Activated CD4-positive, alpha-beta memory T cell treated with anti-CD3 and anti-CD28 coated beads, Interleukin-2, amount 10 ng/mL, durations not matched to agents 7 days and 5 days (primary cell): ENCODE measurements at regions not wholly inside any gene's neighbourhood (a gene's known extent, or its start where the extent isn't known, plus 50 kb on each side); places are given as distances from the start of the nearest gene placed in this dataset.

Experiments used
- CTCF ChIA-PET: fragments of 350-600 bp; sonication (Branson Sonifier 250); formaldehyde crosslinking; loops from one replicate; lab custom pipeline; 2021; ENCODE audit warnings: antibody characterized with exemption, inconsistent platforms; lab: Charles Lee
- POLR2A ChIA-PET: fragments of 350-600 bp; sonication (Branson Sonifier 250); formaldehyde crosslinking; loops from one replicate; lab custom pipeline; 2021; ENCODE audit warnings: antibody characterized with exemption; lab: Charles Lee
- DNase-seq: peaks from one replicate; pipeline ENCODE4 v3.0.0-alpha.2; 2020
- H3K27ac Mint-ChIP-seq: one replicate; pipeline ENCODE4 v1.8.0; 2021; ENCODE audit warnings: mild to moderate bottlenecking, mixed read lengths
- H3K27me3 Mint-ChIP-seq: one replicate; pipeline ENCODE4 v1.8.0; 2021; ENCODE audit warnings: mixed read lengths
- H3K36me3 Mint-ChIP-seq: one replicate; pipeline ENCODE4 v1.8.0; 2021; ENCODE audit warnings: low read depth, mixed read lengths
- H3K4me1 Mint-ChIP-seq: one replicate; pipeline ENCODE4 v1.8.0; 2021; ENCODE audit warnings: mixed read lengths
- H3K4me3 Mint-ChIP-seq: one replicate; pipeline ENCODE4 v1.8.0; 2021; ENCODE audit warnings: mild to moderate bottlenecking, mixed read lengths
- H3K9me3 Mint-ChIP-seq: one replicate; pipeline ENCODE4 v1.8.0; 2021; ENCODE audit warnings: mixed read lengths

GRCh38 chr2:220562375-220563140, 935.1 kb downstream of the SLC4A3 start:
- POLR2A ChIA-PET = no interaction called here
- CTCF ChIA-PET = no interaction called here
- no peak for DNase-seq
- Mint-ChIP-seq H3K27me3 (no peaks in the 10 kb centered on the region), H3K4me1 (no peaks in the 10 kb centered on the region), H3K36me3 (no peaks in the 10 kb centered on the region), H3K9me3 (no peaks in the 10 kb centered on the region), H3K27ac (no peak overlapping the region), H3K4me3 (no peak overlapping the region)

GRCh38 chr2:220568296-220568695, 940.9 kb downstream of the SLC4A3 start:
- no peaks in the 10 kb centered on the region for H3K36me3 Mint-ChIP-seq
- H3K9me3 Mint-ChIP-seq = no peaks in the 10 kb centered on the region
- no peaks in the 10 kb centered on the region for H3K4me1 Mint-ChIP-seq
- ChIA-PET POLR2A (no interaction called here), CTCF (no interaction called here)
- H3K27me3 Mint-ChIP-seq = no peaks in the 10 kb centered on the region
- no peak for DNase-seq
- no peak overlapping the region for H3K4me3 Mint-ChIP-seq
- no peak overlapping the region for H3K27ac Mint-ChIP-seq

GRCh38 chr2:220569112-220569897, 941.9 kb downstream of the SLC4A3 start:
- Mint-ChIP-seq H3K36me3 (no peaks in the 10 kb centered on the region), H3K27ac (no peak overlapping the region), H3K9me3 (no peaks in the 10 kb centered on the region), H3K27me3 (no peaks in the 10 kb centered on the region), H3K4me1 (no peaks in the 10 kb centered on the region), H3K4me3 (no peak overlapping the region)
- ChIA-PET POLR2A (no interaction called here), CTCF (no interaction called here)
- no peak for DNase-seq

GRCh38 chr2:220572385-220572784, 945.0 kb downstream of the SLC4A3 start:
- DNase-seq = no peak
- Mint-ChIP-seq H3K27ac (no peak overlapping the region), H3K9me3 (no peaks in the 10 kb centered on the region), H3K4me1 (no peaks in the 10 kb centered on the region), H3K4me3 (no peak overlapping the region), H3K36me3 (no peaks in the 10 kb centered on the region), H3K27me3 (no peaks in the 10 kb centered on the region)
- CTCF ChIA-PET = no interaction called here
- POLR2A ChIA-PET = no interaction called here

DNA sequence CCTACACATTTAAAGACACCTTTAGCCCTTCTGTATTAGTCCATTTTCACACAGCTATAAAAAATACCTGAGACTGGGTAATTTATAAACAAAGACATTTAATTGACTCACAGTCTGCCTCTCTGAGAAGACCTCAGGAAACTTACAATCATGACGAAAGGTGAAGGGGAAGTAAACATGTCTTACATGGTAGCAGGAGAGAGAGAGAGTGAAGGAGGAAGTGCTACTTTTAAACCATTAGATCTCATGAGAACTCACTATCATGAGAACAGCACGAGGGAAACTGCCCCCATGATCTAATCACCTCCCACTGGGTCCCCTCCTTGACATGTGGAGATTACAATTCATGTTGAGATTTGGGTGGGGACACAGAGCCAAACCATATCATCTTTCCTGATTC, 946.6 kb downstream of the SLC4A3 start:
- no peak overlapping the region for H3K4me3 Mint-ChIP-seq
- H3K36me3 Mint-ChIP-seq = no peaks in the 10 kb centered on the region
- no peak overlapping the region for H3K27ac Mint-ChIP-seq
- no peaks in the 10 kb centered on the region for H3K4me1 Mint-ChIP-seq
- DNase-seq = no peak
- no peaks in the 10 kb centered on the region for H3K9me3 Mint-ChIP-seq
- no peaks in the 10 kb centered on the region for H3K27me3 Mint-ChIP-seq
- CTCF ChIA-PET = no interaction called here
- POLR2A ChIA-PET = no interaction called here

GRCh38 chr2:220575963-220576362, 948.5 kb downstream of the SLC4A3 start:
- DNase-seq = no peak
- H3K36me3 Mint-ChIP-seq = no peaks in the 10 kb centered on the region
- CTCF ChIA-PET = no interaction called here

GRCh38 chr2:220579452-220579851, 952.0 kb downstream of the SLC4A3 start:
- Mint-ChIP-seq H3K27me3 (no peaks in the 10 kb centered on the region), H3K4me1 (no peaks in the 10 kb centered on the region), H3K27ac (no peak overlapping the region), H3K9me3 (no peaks in the 10 kb centered on the region), H3K36me3 (no peaks in the 10 kb centered on the region), H3K4me3 (no peak overlapping the region)
- DNase-seq = no peak
- CTCF ChIA-PET = no interaction called here
- POLR2A ChIA-PET = no interaction called here

More at GRCh38 chr2:220575963-220576362, 948.5 kb downstream of the SLC4A3 start:
- no peak overlapping the region for H3K27ac Mint-ChIP-seq
- no peaks in the 10 kb centered on the region for H3K4me1 Mint-ChIP-seq
- H3K9me3 Mint-ChIP-seq = no peaks in the 10 kb centered on the region
- H3K4me3 Mint-ChIP-seq = no peak overlapping the region
- H3K27me3 Mint-ChIP-seq = no peaks in the 10 kb centered on the region
- POLR2A ChIA-PET = no interaction called here

DNA sequence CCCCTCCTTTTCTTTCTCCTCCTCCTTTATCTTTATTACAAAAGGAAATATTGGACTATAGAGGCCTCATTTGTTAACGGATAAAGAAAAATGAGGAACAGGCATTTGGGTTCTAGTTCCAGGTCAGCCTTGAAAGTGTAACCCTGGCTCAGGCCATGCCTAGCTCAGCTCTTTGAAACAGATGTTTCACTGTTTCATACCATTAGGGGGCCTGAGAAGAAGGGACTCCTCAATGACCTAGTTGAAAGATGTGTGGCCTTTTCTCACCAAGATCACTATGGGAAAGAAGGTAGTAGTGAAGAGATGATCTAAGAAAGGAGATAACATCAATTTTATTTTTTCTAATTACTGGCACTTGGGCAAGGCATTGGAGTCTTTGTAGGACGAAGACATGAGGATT, 952.7 kb downstream of the SLC4A3 start:
- POLR2A ChIA-PET = no interaction called here
- CTCF ChIA-PET = no interaction called here
- H3K4me3 Mint-ChIP-seq = no peak overlapping the region
- H3K9me3 Mint-ChIP-seq = no peaks in the 10 kb centered on the region
- H3K4me1 Mint-ChIP-seq = no peaks in the 10 kb centered on the region
- no peak overlapping the region for H3K27ac Mint-ChIP-seq
- no peak for DNase-seq
- H3K27me3 Mint-ChIP-seq = no peaks in the 10 kb centered on the region
- no peaks in the 10 kb centered on the region for H3K36me3 Mint-ChIP-seq

- ChIA-PET POLR2A (no interaction called here), CTCF (no interaction called here)
- Mint-ChIP-seq H3K27me3 (no peaks in the 10 kb centered on the region), H3K4me1 (no peaks in the 10 kb centered on the region), H3K4me3 (no peak overlapping the region), H3K9me3 (no peaks in the 10 kb centered on the region), H3K36me3 (no peaks in the 10 kb centered on the region), H3K27ac (no peak overlapping the region)
- no peak for DNase-seq
Observed at GRCh38 chr2:220583725-220584124, 956.3 kb downstream of the SLC4A3 start.

- H3K36me3 Mint-ChIP-seq = no peaks in the 10 kb centered on the region
- H3K9me3 Mint-ChIP-seq = no peaks in the 10 kb centered on the region
- no peaks in the 10 kb centered on the region for H3K4me1 Mint-ChIP-seq
- ChIA-PET POLR2A (no interaction called here), CTCF (no interaction called here)
- no peaks in the 10 kb centered on the region for H3K27me3 Mint-ChIP-seq
- no peak overlapping the region for H3K27ac Mint-ChIP-seq
- no peak for DNase-seq
- no peak overlapping the region for H3K4me3 Mint-ChIP-seq
Observed at GRCh38 chr2:220585241-220585640, 957.8 kb downstream of the SLC4A3 start.

- Mint-ChIP-seq H3K4me3 (no peak overlapping the region), H3K9me3 (no peaks in the 10 kb centered on the region), H3K36me3 (no peaks in the 10 kb centered on the region), H3K27ac (no peak overlapping the region), H3K4me1 (no peaks in the 10 kb centered on the region), H3K27me3 (no peaks in the 10 kb centered on the region)
- POLR2A ChIA-PET = no interaction called here
- CTCF ChIA-PET = no interaction called here
- DNase-seq = no peak
Observed at GRCh38 chr2:220586980-220587530, 959.6 kb downstream of the SLC4A3 start.

- Mint-ChIP-seq H3K4me1 (no peaks in the 10 kb centered on the region), H3K27me3 (no peaks in the 10 kb centered on the region), H3K27ac (no peak overlapping the region), H3K4me3 (no peak overlapping the region), H3K9me3 (no peaks in the 10 kb centered on the region), H3K36me3 (no peaks in the 10 kb centered on the region)
- DNase-seq = no peak
- CTCF ChIA-PET = no interaction called here
- POLR2A ChIA-PET = no interaction called here
Observed at GRCh38 chr2:220588148-220588547, 960.7 kb downstream of the SLC4A3 start.

DNA sequence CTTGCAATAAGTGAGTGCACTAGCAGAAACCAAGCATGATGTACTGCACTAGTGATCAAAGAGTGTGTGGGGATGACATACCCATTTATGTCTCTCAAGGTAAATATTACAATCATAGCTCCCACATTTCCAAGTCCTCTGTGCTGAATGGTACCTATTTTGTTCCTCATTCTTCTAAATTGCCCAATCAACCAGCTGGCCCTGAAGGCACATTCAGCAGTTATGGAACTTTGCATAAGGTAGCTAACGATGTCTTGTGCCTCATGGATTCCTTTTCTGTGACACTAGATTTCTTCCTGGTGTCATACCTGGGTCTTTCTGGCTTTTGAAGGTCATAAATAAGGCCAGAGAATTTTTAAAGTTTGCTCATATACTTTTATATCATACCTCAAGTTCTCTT, 963.0 kb downstream of the SLC4A3 start:
- H3K27ac Mint-ChIP-seq = no peak overlapping the region
- POLR2A ChIA-PET = no interaction called here
- no peaks in the 10 kb centered on the region for H3K27me3 Mint-ChIP-seq
- H3K4me1 Mint-ChIP-seq = no peaks in the 10 kb centered on the region
- no peaks in the 10 kb centered on the region for H3K9me3 Mint-ChIP-seq
- no peak overlapping the region for H3K4me3 Mint-ChIP-seq
- H3K36me3 Mint-ChIP-seq = no peaks in the 10 kb centered on the region
- DNase-seq = no peak
- CTCF ChIA-PET = no interaction called here
